ENCODE measurements at regions not wholly inside any gene's neighbourhood (a gene's known extent, or its start where the extent isn't known, plus 50 kb on each side); places are given as distances from the start of the nearest gene placed in this dataset.

DNA sequence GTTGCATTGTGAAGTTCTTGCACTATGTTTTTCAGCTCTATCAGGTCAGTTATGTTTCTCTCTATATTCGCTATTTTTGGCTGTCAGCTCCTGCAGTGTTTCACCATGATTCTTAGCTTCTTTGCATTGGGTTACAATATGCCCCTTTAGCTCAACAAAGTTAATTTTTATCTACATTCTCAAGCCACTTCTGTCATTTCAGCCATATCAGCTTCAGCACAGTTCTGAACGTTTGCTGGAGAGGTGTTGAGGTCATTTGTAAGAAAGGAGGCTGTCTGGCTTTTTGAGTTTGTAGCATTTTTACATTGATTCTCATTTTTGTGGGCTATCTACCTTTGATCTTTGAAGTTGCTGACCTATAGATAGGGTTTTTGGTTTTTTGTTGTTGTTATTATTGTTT is 573.2 kb upstream of the RGS18 start:
- Histone ChIP-seq H3K27ac (no peak overlapping the region), H3K9me3 (no peaks in the 10 kb centered on the region), H3K4me1 (no peaks in the 10 kb centered on the region), H3K27me3 (no peaks in the 10 kb centered on the region), H3K36me3 (no peaks in the 10 kb centered on the region), H3K4me3 (no peak overlapping the region)
- no peak for DNase-seq (ENCODE audit: extremely low spot score in 2 of 2)
- TF ChIP-seq POLR2A (IDR thresholded peaks at IDR 0.05), result no peak
- TF ChIP-seq CTCF (IDR thresholded peaks at IDR 0.05), result no peak
- no peak for TF ChIP-seq POLR2AphosphoS5 (IDR thresholded peaks at IDR 0.05; ENCODE audit: insufficient read depth in 1 of 2, low read depth in 1 of 2)
- intact Hi-C loops (cut with DNase I), result no loop called here

GRCh38 chr1:191588905-191589304 is 569.4 kb upstream of the RGS18 start:
- Histone ChIP-seq H3K27me3 (no peaks in the 10 kb centered on the region), H3K9me3 (no peaks in the 10 kb centered on the region), H3K27ac (no peak overlapping the region), H3K4me3 (no peak overlapping the region), H3K36me3 (no peaks in the 10 kb centered on the region), H3K4me1 (no peaks in the 10 kb centered on the region)
- TF ChIP-seq POLR2A (IDR thresholded peaks at IDR 0.05), result no peak
- TF ChIP-seq POLR2AphosphoS5 (IDR thresholded peaks at IDR 0.05; ENCODE audit: insufficient read depth in 1 of 2, low read depth in 1 of 2), result no peak
- TF ChIP-seq CTCF (IDR thresholded peaks at IDR 0.05), result no peak
- no peak for DNase-seq (ENCODE audit: extremely low spot score in 2 of 2)
- intact Hi-C loops (cut with DNase I), result no loop called here

- no peaks in the 10 kb centered on the region for H3K27me3 ChIP-seq
- no peak for TF ChIP-seq POLR2AphosphoS5 (IDR thresholded peaks at IDR 0.05; ENCODE audit: insufficient read depth in 1 of 2, low read depth in 1 of 2)
- no peak for TF ChIP-seq CTCF (IDR thresholded peaks at IDR 0.05)
- no peak for TF ChIP-seq POLR2A (IDR thresholded peaks at IDR 0.05)
- H3K9me3 ChIP-seq, result no peaks in the 10 kb centered on the region
- no peak overlapping the region for H3K4me3 ChIP-seq
- H3K36me3 ChIP-seq, result no peaks in the 10 kb centered on the region
- intact Hi-C loops (cut with DNase I), result no loop called here
- no peak for DNase-seq (ENCODE audit: extremely low spot score in 2 of 2)
- no peaks in the 10 kb centered on the region for H3K4me1 ChIP-seq
- H3K27ac ChIP-seq, result no peak overlapping the region
Observed at GRCh38 chr1:191589536-191589935, 568.7 kb upstream of the RGS18 start.

- H3K27me3 ChIP-seq, result no peaks in the 10 kb centered on the region
- no peaks in the 10 kb centered on the region for H3K9me3 ChIP-seq
- H3K4me1 ChIP-seq, result no peaks in the 10 kb centered on the region
- intact Hi-C loops (cut with DNase I), result no loop called here
- H3K27ac ChIP-seq, result no peak overlapping the region
- no peak for TF ChIP-seq POLR2AphosphoS5 (IDR thresholded peaks at IDR 0.05; ENCODE audit: insufficient read depth in 1 of 2, low read depth in 1 of 2)
- TF ChIP-seq POLR2A (IDR thresholded peaks at IDR 0.05), result no peak
- no peak for TF ChIP-seq CTCF (IDR thresholded peaks at IDR 0.05)
- no peak overlapping the region for H3K4me3 ChIP-seq
- no peaks in the 10 kb centered on the region for H3K36me3 ChIP-seq
- DNase-seq (ENCODE audit: extremely low spot score in 2 of 2), result no peak
Observed at GRCh38 chr1:191590578-191590977, 567.7 kb upstream of the RGS18 start.

DNA sequence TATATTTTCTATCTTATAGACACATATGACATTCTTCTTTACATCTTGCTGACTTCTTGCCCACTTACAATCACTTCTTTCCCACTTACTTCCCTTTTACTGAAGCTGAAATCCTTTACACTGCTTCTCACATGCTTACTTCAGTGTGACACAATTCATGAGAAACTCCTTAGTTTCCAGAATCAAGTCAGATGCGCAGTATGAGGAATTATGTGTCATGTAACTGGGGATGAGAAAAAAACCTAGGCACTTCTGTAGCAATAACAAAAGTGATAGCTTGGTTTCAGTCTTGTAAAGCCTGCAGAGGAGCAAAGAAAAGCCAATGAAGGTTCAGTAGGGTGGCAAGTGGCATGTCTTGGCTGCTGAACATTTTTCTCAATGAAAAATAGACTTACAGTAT is 566.2 kb upstream of the RGS18 start:
- no peaks in the 10 kb centered on the region for H3K27me3 ChIP-seq
- H3K27ac ChIP-seq, result no peak overlapping the region
- H3K9me3 ChIP-seq, result no peaks in the 10 kb centered on the region
- no peak for TF ChIP-seq POLR2AphosphoS5 (IDR thresholded peaks at IDR 0.05; ENCODE audit: insufficient read depth in 1 of 2, low read depth in 1 of 2)
- no peak for TF ChIP-seq POLR2A (IDR thresholded peaks at IDR 0.05)
- no peak for TF ChIP-seq CTCF (IDR thresholded peaks at IDR 0.05)
- intact Hi-C loops (cut with DNase I), result no loop called here
- no peaks in the 10 kb centered on the region for H3K4me1 ChIP-seq
- no peak for DNase-seq (ENCODE audit: extremely low spot score in 2 of 2)
- no peak overlapping the region for H3K4me3 ChIP-seq
- H3K36me3 ChIP-seq, result no peaks in the 10 kb centered on the region

Measured in vagina (tissue), 2 donors.